HG02885 (cell line): ENCODE measurements at regions not wholly inside any gene's neighbourhood (a gene's known extent, or its start where the extent isn't known, plus 50 kb on each side); places are given as distances from the start of the nearest gene placed in this dataset.
A peak's percentile ranks its signal among the peaks of the same experiment; 100 is the strongest.

Source experiments
- ATAC-seq: cut with Tn5 transposase; IDR thresholded peaks from one replicate; pipeline ENCODE4 v1.9.1; 2021; ENCODE audit warnings: mild to moderate bottlenecking; ENCODE audit not compliant: unreplicated experiment, poor library complexity

- ATAC-seq: no peak
Observed at GRCh38 chr6:50102676-50103075, 52.9 kb upstream of the DEFB112 start.

GRCh38 chr6:50110587-50110986 is 60.9 kb upstream of the DEFB112 start:
- no peak for ATAC-seq

GRCh38 chr6:50112981-50113857 is 63.5 kb upstream of the DEFB112 start:
- ATAC-seq: no peak

- no peak for ATAC-seq
Observed at GRCh38 chr6:50116390-50116789, 66.7 kb upstream of the DEFB112 start.

GRCh38 chr6:50116797-50117542 is 67.2 kb upstream of the DEFB112 start:
- no peak for ATAC-seq

GRCh38 chr6:50120300-50120699 is 70.6 kb upstream of the DEFB112 start:
- ATAC-seq: no peak

GRCh38 chr6:50123688-50124087 is 74.0 kb upstream of the DEFB112 start:
- no peak for ATAC-seq

GRCh38 chr6:50124572-50124971 is 74.8 kb upstream of the DEFB112 start:
- no peak for ATAC-seq

GRCh38 chr6:50128420-50129005 is 78.8 kb upstream of the DEFB112 start:
- no peak for ATAC-seq

GRCh38 chr6:50135968-50136367 is 86.2 kb upstream of the DEFB112 start:
- ATAC-seq: no peak

GRCh38 chr6:50141100-50141499 is 91.4 kb upstream of the DEFB112 start:
- no peak for ATAC-seq

- no peak for ATAC-seq
Observed at GRCh38 chr6:50143011-50143719, 93.4 kb upstream of the DEFB112 start.

- ATAC-seq: no peak
Observed at GRCh38 chr6:50145125-50145524, 95.4 kb upstream of the DEFB112 start.

GRCh38 chr6:50147371-50147770 is 97.6 kb upstream of the DEFB112 start:
- no peak for ATAC-seq

- no peak for ATAC-seq
Observed at GRCh38 chr6:50180646-50181045, 130.9 kb upstream of the DEFB112 start.

GRCh38 chr6:50185006-50185405 is 135.3 kb upstream of the DEFB112 start:
- peak; percentile 51 for ATAC-seq

- ATAC-seq: no peak
Observed at GRCh38 chr6:50187351-50187921, 137.7 kb upstream of the DEFB112 start.

GRCh38 chr6:50198245-50198644 is 148.5 kb upstream of the DEFB112 start:
- ATAC-seq: no peak

GRCh38 chr6:50202766-50203165 is 153.0 kb upstream of the DEFB112 start:
- ATAC-seq: no peak

GRCh38 chr6:50211582-50211981 is 161.9 kb upstream of the DEFB112 start:
- no peak for ATAC-seq
